ENCODE measurements at regions not wholly inside any gene's neighbourhood (a gene's known extent, or its start where the extent isn't known, plus 50 kb on each side); places are given as distances from the start of the nearest gene placed in this dataset.

- no peak for DNase-seq (ENCODE audit: low read depth)
These were observed 713.3 kb downstream of the GBE1 start for GRCh38 chr3:81048058-81048665.

- no peak for DNase-seq (ENCODE audit: low read depth)
These were observed 715.5 kb downstream of the GBE1 start for GRCh38 chr3:81045976-81046375.

GRCh38 chr3:81045246-81045645 is 716.2 kb downstream of the GBE1 start:
- no peak for DNase-seq (ENCODE audit: low read depth)

GRCh38 chr3:81043660-81044199 is 717.7 kb downstream of the GBE1 start:
- no peak for DNase-seq (ENCODE audit: low read depth)

- no peak for DNase-seq (ENCODE audit: low read depth)
These were observed 718.4 kb downstream of the GBE1 start for GRCh38 chr3:81043009-81043408.

- DNase-seq (ENCODE audit: low read depth): no peak
These were observed 720.1 kb downstream of the GBE1 start for GRCh38 chr3:81041331-81041730.

GRCh38 chr3:81040107-81040506 is 721.3 kb downstream of the GBE1 start:
- DNase-seq (ENCODE audit: low read depth): no peak

- DNase-seq (ENCODE audit: low read depth): no peak
These were observed 727.8 kb downstream of the GBE1 start for GRCh38 chr3:81033684-81034083.

GRCh38 chr3:81033185-81033584 is 728.3 kb downstream of the GBE1 start:
- no peak for DNase-seq (ENCODE audit: low read depth)

- no peak for DNase-seq (ENCODE audit: low read depth)
These were observed 731.6 kb downstream of the GBE1 start for GRCh38 chr3:81029861-81030260.

- DNase-seq (ENCODE audit: low read depth): no peak
These were observed 734.1 kb downstream of the GBE1 start for GRCh38 chr3:81027344-81027743.

GRCh38 chr3:81024560-81024959 is 736.9 kb downstream of the GBE1 start:
- no peak for DNase-seq (ENCODE audit: low read depth)

GRCh38 chr3:81022339-81022738 is 739.1 kb downstream of the GBE1 start:
- no peak for DNase-seq (ENCODE audit: low read depth)

- no peak for DNase-seq (ENCODE audit: low read depth)
These were observed 748.1 kb downstream of the GBE1 start for GRCh38 chr3:81013360-81013759.

- DNase-seq (ENCODE audit: low read depth): no peak
These were observed 755.5 kb downstream of the GBE1 start for GRCh38 chr3:81005992-81006391.

GRCh38 chr3:81003817-81004216 is 757.6 kb downstream of the GBE1 start:
- DNase-seq (ENCODE audit: low read depth): no peak

GRCh38 chr3:81003008-81003645 is 758.3 kb downstream of the GBE1 start:
- DNase-seq (ENCODE audit: low read depth): no peak

- no peak for DNase-seq (ENCODE audit: low read depth)
These were observed 762.0 kb downstream of the GBE1 start for GRCh38 chr3:80999481-80999880.

GRCh38 chr3:80998022-80998421 is 763.4 kb downstream of the GBE1 start:
- no peak for DNase-seq (ENCODE audit: low read depth)

GRCh38 chr3:80997622-80998021 is 763.8 kb downstream of the GBE1 start:
- DNase-seq (ENCODE audit: low read depth): no peak

GRCh38 chr3:80994767-80995166 is 766.7 kb downstream of the GBE1 start:
- no peak for DNase-seq (ENCODE audit: low read depth)

GRCh38 chr3:80994085-80994665 is 767.3 kb downstream of the GBE1 start:
- no peak for DNase-seq (ENCODE audit: low read depth)
